ENCODE measurements at regions not wholly inside any gene's neighbourhood (a gene's known extent, or its start where the extent isn't known, plus 50 kb on each side); places are given as distances from the start of the nearest gene placed in this dataset.

- no peak overlapping the region for H3K9ac ChIP-seq (ENCODE audit: control insufficient read depth, extremely low read depth, insufficient read depth, low read length)
- dilution Hi-C loops (cut with MboI; ENCODE audit: extremely low pct_ligation_motif_present, low sequenced_read_pairs): no loop called here
- H3K4me1 ChIP-seq (ENCODE audit: control insufficient read depth, extremely low read depth, insufficient read depth, low read length): peaks cover 7% of the 10 kb centered on the region
- H3K4me2 ChIP-seq (ENCODE audit: control insufficient read depth, extremely low read depth, insufficient read depth, low read depth, low read length): no peak overlapping the region
- no peaks in the 10 kb centered on the region for H3K79me2 ChIP-seq (ENCODE audit: control insufficient read depth, insufficient read depth, low read length)
- no peak for FAIRE-seq
- H3K4me3 ChIP-seq (ENCODE audit: control insufficient read depth in 2 of 3, extremely low read depth in 1 of 3, insufficient read depth in 2 of 3, low read depth in 1 of 3, low read length in 3 of 3): no peak overlapping the region
- no peak overlapping the region for H3K27ac ChIP-seq (ENCODE audit: control insufficient read depth, insufficient read depth, low read length)
- H2AFZ ChIP-seq (ENCODE audit: control insufficient read depth, low read length): no peak overlapping the region
- no peaks in the 10 kb centered on the region for H3K27me3 ChIP-seq (ENCODE audit: control insufficient read depth, extremely low read depth, insufficient read depth, low read length)
- no peaks in the 10 kb centered on the region for H4K20me1 ChIP-seq (ENCODE audit: control insufficient read depth, extremely low read depth, insufficient read depth, low read length)
- no peaks in the 10 kb centered on the region for H3K9me1 ChIP-seq (ENCODE audit: control insufficient read depth, extremely low read depth, insufficient read depth, low read length)
- no peak for DNase-seq (ENCODE audit: low read depth, low spot score)
- TF ChIP-seq EZH2 (IDR thresholded peaks at IDR 0.05; ENCODE audit: low read length): no peak
- TF ChIP-seq, protein P1, sequence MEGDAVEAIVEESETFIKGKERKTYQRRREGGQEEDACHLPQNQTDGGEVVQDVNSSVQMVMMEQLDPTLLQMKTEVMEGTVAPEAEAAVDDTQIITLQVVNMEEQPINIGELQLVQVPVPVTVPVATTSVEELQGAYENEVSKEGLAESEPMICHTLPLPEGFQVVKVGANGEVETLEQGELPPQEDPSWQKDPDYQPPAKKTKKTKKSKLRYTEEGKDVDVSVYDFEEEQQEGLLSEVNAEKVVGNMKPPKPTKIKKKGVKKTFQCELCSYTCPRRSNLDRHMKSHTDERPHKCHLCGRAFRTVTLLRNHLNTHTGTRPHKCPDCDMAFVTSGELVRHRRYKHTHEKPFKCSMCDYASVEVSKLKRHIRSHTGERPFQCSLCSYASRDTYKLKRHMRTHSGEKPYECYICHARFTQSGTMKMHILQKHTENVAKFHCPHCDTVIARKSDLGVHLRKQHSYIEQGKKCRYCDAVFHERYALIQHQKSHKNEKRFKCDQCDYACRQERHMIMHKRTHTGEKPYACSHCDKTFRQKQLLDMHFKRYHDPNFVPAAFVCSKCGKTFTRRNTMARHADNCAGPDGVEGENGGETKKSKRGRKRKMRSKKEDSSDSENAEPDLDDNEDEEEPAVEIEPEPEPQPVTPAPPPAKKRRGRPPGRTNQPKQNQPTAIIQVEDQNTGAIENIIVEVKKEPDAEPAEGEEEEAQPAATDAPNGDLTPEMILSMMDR (optimal IDR thresholded peaks at IDR 0.05 in 1 of 3, IDR thresholded peaks at IDR 0.05 in 1 of 3, conservative IDR thresholded peaks at IDR 0.05 in 1 of 3; ENCODE audit: extremely low read depth in 1 of 3, insufficient read depth in 2 of 3, low read length in 3 of 3): no peak
- no peaks in the 10 kb centered on the region for H3K9me3 ChIP-seq (ENCODE audit: control insufficient read depth, low read depth, low read length)
- no peaks in the 10 kb centered on the region for H3K36me3 ChIP-seq (ENCODE audit: control insufficient read depth in 2 of 2, extremely low read depth in 1 of 2, insufficient read depth in 2 of 2, low read length in 2 of 2)
These were observed 50.1 kb upstream of the SIAH1 start for GRCh38 chr16:48435318-48435680.

Small RNA genes lying in the stretch of these regions (small RNA-seq; reads per million reads assigned to genes)
- gene AC026470.1 (ENCODE audit: insufficient read length in 3 of 3, low read depth in 3 of 3, low replicate concordance in 1 of 3): 0 reads per million in 3 experiments

Data from keratinocyte (primary cell).